ENCODE measurements at regions not wholly inside any gene's neighbourhood (a gene's known extent, or its start where the extent isn't known, plus 50 kb on each side); places are given as distances from the start of the nearest gene placed in this dataset.

- no peak for TF ChIP-seq CTCF (IDR thresholded peaks at IDR 0.05)
- no peak for TF ChIP-seq POLR2A (IDR thresholded peaks at IDR 0.05)
Measured at GRCh38 chr6:130565696-130566095, 199.9 kb downstream of the TMEM200A start.
